ACHN (cell line): ENCODE measurements at regions not wholly inside any gene's neighbourhood (a gene's known extent, or its start where the extent isn't known, plus 50 kb on each side); places are given as distances from the start of the nearest gene placed in this dataset.

Source experiments
- DNase-seq: peaks from one replicate; pipeline ENCODE4 v3.0.0-alpha.2; 2015
- in situ Hi-C: cut with HindIII; loops from 2 replicates; pipeline ENCODE4 v1.10.0; 2017; ENCODE audit warnings: low sequenced_read_pairs, low pct_ligation_motif_present, low pct_unique_long_range_greater_than_20kb

GRCh38 chr4:163582703-163583102, 88.2 kb downstream of the TMA16 start:
- no peak for DNase-seq
- in situ Hi-C loops: no loop called here

GRCh38 chr4:163587867-163588266, 93.4 kb downstream of the TMA16 start:
- in situ Hi-C loops: no loop called here
- DNase-seq: no peak

- no peak for DNase-seq
- in situ Hi-C loops: no loop called here
Measured at GRCh38 chr4:163588532-163588931, 94.0 kb downstream of the TMA16 start.

GRCh38 chr4:163590103-163590502, 95.6 kb downstream of the TMA16 start:
- in situ Hi-C loops: no loop called here

GRCh38 chr4:163590619-163591264, 96.3 kb downstream of the TMA16 start:
- DNase-seq: no peak

More at GRCh38 chr4:163590103-163590502, 95.6 kb downstream of the TMA16 start:
- no peak for DNase-seq

GRCh38 chr4:163591614-163592020, 97.1 kb downstream of the TMA16 start:
- DNase-seq: no peak
- in situ Hi-C loops: no loop called here

More at GRCh38 chr4:163590619-163591264, 96.3 kb downstream of the TMA16 start:
- in situ Hi-C loops: no loop called here

GRCh38 chr4:163592212-163592611, 97.7 kb downstream of the TMA16 start:
- DNase-seq: no peak
- in situ Hi-C loops: no loop called here

- in situ Hi-C loops: no loop called here
- no peak for DNase-seq
Measured at GRCh38 chr4:163595580-163595979, 101.1 kb downstream of the TMA16 start.

GRCh38 chr4:163598028-163598427, 103.5 kb downstream of the TMA16 start:
- DNase-seq: no peak
- in situ Hi-C loops: no loop called here

GRCh38 chr4:163598489-163598888, 104.0 kb downstream of the TMA16 start:
- no peak for DNase-seq
- in situ Hi-C loops: no loop called here

- in situ Hi-C loops: no loop called here
- no peak for DNase-seq
Measured at GRCh38 chr4:163600727-163601126, 106.2 kb downstream of the TMA16 start.

GRCh38 chr4:163603257-163603656, 108.8 kb downstream of the TMA16 start:
- DNase-seq: no peak
- in situ Hi-C loops: no loop called here

GRCh38 chr4:163606896-163607691, 112.6 kb downstream of the TMA16 start:
- in situ Hi-C loops: no loop called here
- DNase-seq: no peak

- in situ Hi-C loops: no loop called here
- no peak for DNase-seq
Measured at GRCh38 chr4:163609019-163609418, 114.5 kb downstream of the TMA16 start.

- DNase-seq: no peak
- in situ Hi-C loops: no loop called here
Measured at GRCh38 chr4:163610648-163611047, 116.2 kb downstream of the TMA16 start.

- in situ Hi-C loops: no loop called here
- no peak for DNase-seq
Measured at GRCh38 chr4:163611182-163611581, 116.7 kb downstream of the TMA16 start.

- in situ Hi-C loops: no loop called here
- DNase-seq: no peak
Measured at GRCh38 chr4:163611784-163612445, 117.4 kb downstream of the TMA16 start.

GRCh38 chr4:163612762-163613161, 118.3 kb downstream of the TMA16 start:
- in situ Hi-C loops: no loop called here
- DNase-seq: no peak

- in situ Hi-C loops: no loop called here
- no peak for DNase-seq
Measured at GRCh38 chr4:163613383-163613782, 118.9 kb downstream of the TMA16 start.
